ENCODE measurements at regions not wholly inside any gene's neighbourhood (a gene's known extent, or its start where the extent isn't known, plus 50 kb on each side); places are given as distances from the start of the nearest gene placed in this dataset.

DNA sequence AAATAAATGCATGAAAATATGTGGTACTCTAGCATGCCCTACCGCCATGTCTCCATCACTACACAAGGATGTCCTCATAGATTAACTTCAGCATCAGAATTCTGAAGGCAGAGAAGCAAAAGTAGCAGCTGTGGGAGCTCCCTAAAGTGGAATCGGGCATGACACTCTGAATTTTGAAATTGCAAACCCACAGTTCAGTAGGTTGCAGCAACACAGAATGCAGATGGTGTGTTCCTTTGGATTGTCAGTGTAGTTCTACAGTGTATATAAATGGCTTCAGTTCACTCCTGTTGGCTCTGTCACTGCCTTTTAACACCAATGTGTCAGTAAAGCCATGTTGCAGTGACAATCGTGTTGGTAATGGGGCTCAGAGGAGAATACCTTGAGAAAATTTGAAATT, 973.6 kb upstream of the WWC1 start:
- no peaks in the 10 kb centered on the region for H3K27me3 ChIP-seq (ENCODE audit: control insufficient read depth, insufficient read depth, low read length, poor library complexity, severe bottlenecking)
- 87 to 88% methylated on average over 3 of the region's 3 CpGs for WGBS, 2 experiments (ENCODE audit: insufficient coverage in 1 of 2, insufficient read length in 1 of 2)
- no peak for TF ChIP-seq CTCF (conservative IDR thresholded peaks at IDR 0.05)
- no peaks in the 10 kb centered on the region for H3K36me3 Mint-ChIP-seq (ENCODE audit: low read depth)
- peaks cover 9% of the 10 kb centered on the region for H3K4me1 Mint-ChIP-seq
- no peaks in the 10 kb centered on the region for H3K9me3 ChIP-seq (ENCODE audit: control insufficient read depth, low read length)
- no peak overlapping the region for H3K4me3 ChIP-seq (ENCODE audit: low read length)
- no peak overlapping the region for H3K4me3 Mint-ChIP-seq
- H3K27me3 Mint-ChIP-seq (ENCODE audit: insufficient read depth) = no peaks in the 10 kb centered on the region
- DNase-seq = no peak
- H3K27ac ChIP-seq (ENCODE audit: low read depth, low read length) = no peak overlapping the region
- no peaks in the 10 kb centered on the region for H3K9me3 Mint-ChIP-seq
- H3K4me1 ChIP-seq (ENCODE audit: control insufficient read depth, insufficient read depth, low read length) = no peaks in the 10 kb centered on the region
- no peak overlapping the region for H3K9ac ChIP-seq (ENCODE audit: extremely low read depth, low read length, poor library complexity, severe bottlenecking)
- H3K36me3 ChIP-seq (ENCODE audit: control insufficient read depth, insufficient read depth, low read length) = no peaks in the 10 kb centered on the region
- H3K27ac Mint-ChIP-seq = no peak overlapping the region

DNA sequence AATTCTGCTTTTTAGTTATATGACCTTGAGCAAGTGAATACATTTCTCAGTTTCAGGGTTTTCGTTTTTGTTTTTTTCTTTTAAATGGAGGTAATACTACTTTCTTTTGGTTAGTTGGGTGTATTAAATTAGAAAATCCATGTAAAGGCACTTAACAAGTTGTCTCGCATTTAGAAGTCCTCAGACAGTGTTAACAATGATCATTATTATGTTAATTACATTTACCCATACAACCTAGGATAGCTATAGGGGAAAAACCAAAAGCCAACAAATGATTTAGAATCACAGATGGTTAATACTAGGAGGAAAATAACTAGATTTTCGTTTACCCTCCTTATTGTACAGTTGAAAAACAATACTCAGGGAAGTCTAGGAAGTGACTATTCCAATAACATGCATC, 972.2 kb upstream of the WWC1 start:
- H3K4me1 ChIP-seq (ENCODE audit: control insufficient read depth, insufficient read depth, low read length) = no peaks in the 10 kb centered on the region
- no peak overlapping the region for H3K27ac Mint-ChIP-seq
- H3K27me3 Mint-ChIP-seq (ENCODE audit: insufficient read depth) = no peaks in the 10 kb centered on the region
- no peaks in the 10 kb centered on the region for H3K27me3 ChIP-seq (ENCODE audit: control insufficient read depth, insufficient read depth, low read length, poor library complexity, severe bottlenecking)
- no peak for DNase-seq
- no peaks in the 10 kb centered on the region for H3K36me3 ChIP-seq (ENCODE audit: control insufficient read depth, insufficient read depth, low read length)
- H3K4me3 ChIP-seq (ENCODE audit: low read length) = no peak overlapping the region
- no peak for TF ChIP-seq CTCF (conservative IDR thresholded peaks at IDR 0.05)
- H3K9me3 ChIP-seq (ENCODE audit: control insufficient read depth, low read length) = no peaks in the 10 kb centered on the region
- no peak overlapping the region for H3K4me3 Mint-ChIP-seq
- 67% methylated on average over 2 of the region's 3 CpGs; no CpG with 5 or more reads in 1 of the 2 experiments for WGBS, 2 experiments (ENCODE audit: insufficient coverage in 1 of 2, insufficient read length in 1 of 2)
- H3K36me3 Mint-ChIP-seq (ENCODE audit: low read depth) = no peaks in the 10 kb centered on the region
- no peak overlapping the region for H3K9ac ChIP-seq (ENCODE audit: extremely low read depth, low read length, poor library complexity, severe bottlenecking)
- peaks cover 9% of the 10 kb centered on the region for H3K4me1 Mint-ChIP-seq
- H3K27ac ChIP-seq (ENCODE audit: low read depth, low read length) = no peak overlapping the region
- H3K9me3 Mint-ChIP-seq = no peaks in the 10 kb centered on the region

- Histone ChIP-seq H3K27ac (ENCODE audit: low read depth, low read length) (no peak overlapping the region), H3K9ac (ENCODE audit: extremely low read depth, low read length, poor library complexity, severe bottlenecking) (no peak overlapping the region), H3K36me3 (ENCODE audit: control insufficient read depth, insufficient read depth, low read length) (no peaks in the 10 kb centered on the region), H3K9me3 (ENCODE audit: control insufficient read depth, low read length) (no peaks in the 10 kb centered on the region), H3K27me3 (ENCODE audit: control insufficient read depth, insufficient read depth, low read length, poor library complexity, severe bottlenecking) (no peaks in the 10 kb centered on the region), H3K4me1 (ENCODE audit: control insufficient read depth, insufficient read depth, low read length) (no peaks in the 10 kb centered on the region), H3K4me3 (ENCODE audit: low read length) (no peak overlapping the region)
- Mint-ChIP-seq H3K36me3 (ENCODE audit: low read depth) (no peaks in the 10 kb centered on the region), H3K4me3 (no peak overlapping the region), H3K27ac (no peak overlapping the region), H3K4me1 (peaks cover 9% of the 10 kb centered on the region), H3K9me3 (no peaks in the 10 kb centered on the region), H3K27me3 (ENCODE audit: insufficient read depth) (no peaks in the 10 kb centered on the region)
- DNase-seq = no peak
- no peak for TF ChIP-seq CTCF (conservative IDR thresholded peaks at IDR 0.05)
These were observed 971.4 kb upstream of the WWC1 start for GRCh38 chr5:167320019-167320418.

Measured in endodermal cell (in vitro differentiated cells).